ENCODE measurements at regions not wholly inside any gene's neighbourhood (a gene's known extent, or its start where the extent isn't known, plus 50 kb on each side); places are given as distances from the start of the nearest gene placed in this dataset.

DNA sequence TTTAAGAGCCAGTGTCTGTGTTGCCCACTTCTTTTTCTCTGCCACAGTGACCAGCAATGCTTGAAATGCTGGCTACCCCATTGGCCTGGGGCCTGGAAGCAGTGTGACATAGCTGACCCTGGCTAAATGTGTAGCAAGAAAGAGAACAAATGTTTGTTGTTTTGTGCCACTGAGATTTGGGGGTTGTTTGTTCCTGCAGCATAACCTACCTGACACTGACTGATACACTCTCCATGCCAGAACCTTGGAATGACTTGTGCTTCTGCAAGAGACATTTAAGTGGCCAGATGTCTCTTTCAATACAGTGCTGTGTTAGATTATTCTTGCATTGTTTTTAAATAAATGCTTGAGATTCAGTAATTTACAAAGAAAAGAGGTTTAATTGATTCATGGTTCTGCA is 411.5 kb downstream of the TYW1 start:
- TF ChIP-seq POLR2A (IDR thresholded peaks at IDR 0.05), result no peak
- TF ChIP-seq, protein P1, sequence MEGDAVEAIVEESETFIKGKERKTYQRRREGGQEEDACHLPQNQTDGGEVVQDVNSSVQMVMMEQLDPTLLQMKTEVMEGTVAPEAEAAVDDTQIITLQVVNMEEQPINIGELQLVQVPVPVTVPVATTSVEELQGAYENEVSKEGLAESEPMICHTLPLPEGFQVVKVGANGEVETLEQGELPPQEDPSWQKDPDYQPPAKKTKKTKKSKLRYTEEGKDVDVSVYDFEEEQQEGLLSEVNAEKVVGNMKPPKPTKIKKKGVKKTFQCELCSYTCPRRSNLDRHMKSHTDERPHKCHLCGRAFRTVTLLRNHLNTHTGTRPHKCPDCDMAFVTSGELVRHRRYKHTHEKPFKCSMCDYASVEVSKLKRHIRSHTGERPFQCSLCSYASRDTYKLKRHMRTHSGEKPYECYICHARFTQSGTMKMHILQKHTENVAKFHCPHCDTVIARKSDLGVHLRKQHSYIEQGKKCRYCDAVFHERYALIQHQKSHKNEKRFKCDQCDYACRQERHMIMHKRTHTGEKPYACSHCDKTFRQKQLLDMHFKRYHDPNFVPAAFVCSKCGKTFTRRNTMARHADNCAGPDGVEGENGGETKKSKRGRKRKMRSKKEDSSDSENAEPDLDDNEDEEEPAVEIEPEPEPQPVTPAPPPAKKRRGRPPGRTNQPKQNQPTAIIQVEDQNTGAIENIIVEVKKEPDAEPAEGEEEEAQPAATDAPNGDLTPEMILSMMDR (IDR thresholded peaks at IDR 0.05), result no peak
- no peak for TF ChIP-seq EP300 (IDR thresholded peaks at IDR 0.05)
- no peak for TF ChIP-seq POLR2AphosphoS5 (IDR thresholded peaks at IDR 0.05)
